Central memory CD8-positive, alpha-beta T cell (primary cell): ENCODE measurements at regions not wholly inside any gene's neighbourhood (a gene's known extent, or its start where the extent isn't known, plus 50 kb on each side); places are given as distances from the start of the nearest gene placed in this dataset.

Experiments used
- ATAC-seq: fragments of 150-1000 bp; cut with Tn5 transposase; replicated peaks from 2 replicates; pipeline ENCODE4 v1.10.0; 2022; ENCODE audit warnings: mild to moderate bottlenecking, moderate FRiP score, moderate number of reproducible peaks; ENCODE audit not compliant: poor library complexity, severe bottlenecking; ENCODE audit errors: extremely low read depth
- DNase-seq, 2 donors: peaks; one replicate each; pipeline ENCODE4 v3.0.0; 2021; ENCODE audit warnings: low spot score in 2 of 2
- H3K27ac Mint-ChIP-seq: one replicate; pipeline ENCODE4 v1.8.0; 2022; ENCODE audit warnings: low read depth, mild to moderate bottlenecking, moderate library complexity, mixed read lengths
- H3K27me3 Mint-ChIP-seq: one replicate; pipeline ENCODE4 v1.8.0; 2022; ENCODE audit warnings: mixed read lengths
- H3K36me3 Mint-ChIP-seq: one replicate; pipeline ENCODE4 v1.8.0; 2022; ENCODE audit warnings: mild to moderate bottlenecking, moderate library complexity, mixed read lengths; ENCODE audit not compliant: insufficient read depth
- H3K4me1 Mint-ChIP-seq: one replicate; pipeline ENCODE4 v1.8.0; 2022; ENCODE audit warnings: mixed read lengths
- H3K4me3 Mint-ChIP-seq: one replicate; pipeline ENCODE4 v1.8.0; 2022; ENCODE audit warnings: mild to moderate bottlenecking, moderate library complexity, mixed read lengths
- H3K9me3 Mint-ChIP-seq: one replicate; pipeline ENCODE4 v1.8.0; 2022; ENCODE audit warnings: mixed read lengths

- no peak overlapping the region for H3K27ac Mint-ChIP-seq
- H3K27me3 Mint-ChIP-seq = peaks cover 13% of the 10 kb centered on the region
- H3K36me3 Mint-ChIP-seq = no peaks in the 10 kb centered on the region
- no peak overlapping the region for H3K4me3 Mint-ChIP-seq
- ATAC-seq (no peak), DNase-seq (no peak)
- no peaks in the 10 kb centered on the region for H3K9me3 Mint-ChIP-seq
- H3K4me1 Mint-ChIP-seq = no peaks in the 10 kb centered on the region
Observed at GRCh38 chr9:134275375-134275774, 50.9 kb upstream of the RXRA start.

- Mint-ChIP-seq H3K27ac (no peak overlapping the region), H3K9me3 (no peaks in the 10 kb centered on the region), H3K36me3 (no peaks in the 10 kb centered on the region), H3K4me1 (no peaks in the 10 kb centered on the region), H3K27me3 (peaks cover 11% of the 10 kb centered on the region), H3K4me3 (no peak overlapping the region)
- DNase-seq (no peak), ATAC-seq (no peak)
Observed at GRCh38 chr9:134276453-134277245, 49.6 kb upstream of the RXRA start.
